ENCODE measurements at regions not wholly inside any gene's neighbourhood (a gene's known extent, or its start where the extent isn't known, plus 50 kb on each side); places are given as distances from the start of the nearest gene placed in this dataset.

GRCh38 chr15:59953392-59953883, 50.7 kb upstream of the FOXB1 start:
- no peak for DNase-seq (ENCODE audit: low read depth)

- no peak for DNase-seq (ENCODE audit: low read depth)
Observed at GRCh38 chr15:59952960-59953359, 51.2 kb upstream of the FOXB1 start.

GRCh38 chr15:59950603-59951388, 53.3 kb upstream of the FOXB1 start:
- DNase-seq (ENCODE audit: low read depth), result no peak

- DNase-seq (ENCODE audit: low read depth), result no peak
Observed at GRCh38 chr15:59948924-59949613, 55.0 kb upstream of the FOXB1 start.

- DNase-seq (ENCODE audit: low read depth), result no peak
Observed at GRCh38 chr15:59946084-59946483, 58.0 kb upstream of the FOXB1 start.

- DNase-seq (ENCODE audit: low read depth), result no peak
Observed at GRCh38 chr15:59945036-59945435, 59.1 kb upstream of the FOXB1 start.

GRCh38 chr15:59941612-59942011, 62.5 kb upstream of the FOXB1 start:
- DNase-seq (ENCODE audit: low read depth), result no peak

- no peak for DNase-seq (ENCODE audit: low read depth)
Observed at GRCh38 chr15:59940928-59941327, 63.2 kb upstream of the FOXB1 start.

GRCh38 chr15:59940456-59940855, 63.7 kb upstream of the FOXB1 start:
- no peak for DNase-seq (ENCODE audit: low read depth)

- no peak for DNase-seq (ENCODE audit: low read depth)
Observed at GRCh38 chr15:59936741-59937140, 67.4 kb upstream of the FOXB1 start.

GRCh38 chr15:59933607-59934006, 70.5 kb upstream of the FOXB1 start:
- no peak for DNase-seq (ENCODE audit: low read depth)

- no peak for DNase-seq (ENCODE audit: low read depth)
Observed at GRCh38 chr15:59931646-59932261, 72.4 kb upstream of the FOXB1 start.

- no peak for DNase-seq (ENCODE audit: low read depth)
Observed at GRCh38 chr15:59924812-59925522, 79.1 kb upstream of the FOXB1 start.

GRCh38 chr15:59924096-59924495, 80.0 kb upstream of the FOXB1 start:
- no peak for DNase-seq (ENCODE audit: low read depth)

GRCh38 chr15:59923508-59923907, 80.6 kb upstream of the FOXB1 start:
- DNase-seq (ENCODE audit: low read depth), result no peak

- peak; percentile 44 for DNase-seq (ENCODE audit: low read depth)
Observed at GRCh38 chr15:59918994-59919951, 84.8 kb upstream of the FOXB1 start.

- DNase-seq (ENCODE audit: low read depth), result peak; percentile 61
Observed at GRCh38 chr15:59917504-59918157, 86.5 kb upstream of the FOXB1 start.

- no peak for DNase-seq (ENCODE audit: low read depth)
Observed at GRCh38 chr15:59906046-59906445, 98.1 kb upstream of the FOXB1 start.

- no peak for DNase-seq (ENCODE audit: low read depth)
Observed at GRCh38 chr15:59905176-59905575, 98.9 kb upstream of the FOXB1 start.

GRCh38 chr15:59904450-59905135, 99.5 kb upstream of the FOXB1 start:
- DNase-seq (ENCODE audit: low read depth), result no peak

Data from activated T-cell treated with anti-CD3 and anti-CD28 coated beads for 24 hours (primary cell).